HCT116 (cell line): ENCODE measurements at regions not wholly inside any gene's neighbourhood (a gene's known extent, or its start where the extent isn't known, plus 50 kb on each side); places are given as distances from the start of the nearest gene placed in this dataset.

Source experiments
- CEBPB ChIP-seq: IDR thresholded peaks from 2 replicates; pipeline ENCODE4 v1.6.1; 2012; ENCODE audit warnings: low read depth
- CTCF ChIP-seq, 3 experiments: fragments of 200-600 bp in 1 of 3; sonication (generic) in 1 of 3; IDR thresholded peaks in 2 of 3; conservative IDR thresholded peaks in 1 of 3; 2 replicates each; pipeline ENCODE4 v1.5.1; 2012 to 2017; ENCODE audit warnings: low read depth in 2 of 3, low read length in 2 of 3, antibody characterized with exemption in 1 of 3, borderline replicate concordance in 1 of 3, control low read depth in 1 of 3, mild to moderate bottlenecking in 1 of 3, mixed read lengths in 1 of 3, mixed run types in 1 of 3, moderate library complexity in 1 of 3; ENCODE audit not compliant: insufficient read depth in 1 of 3
- EZH2 ChIP-seq: fragments of 200-600 bp; sonication (generic); IDR thresholded peaks from 2 replicates; pipeline ENCODE4 v1.6.1; 2017; ENCODE audit warnings: antibody characterized with exemption, mixed run types
- MAX ChIP-seq: IDR thresholded peaks from 2 replicates; pipeline ENCODE4 v1.6.1; 2012
- POLR2A ChIP-seq: IDR thresholded peaks from 2 replicates; pipeline ENCODE4 v1.7.0; 2011; ENCODE audit warnings: borderline replicate concordance; ENCODE audit not compliant: insufficient read depth, insufficient read length; ENCODE audit errors: extremely low read depth
- POLR2AphosphoS5 ChIP-seq: IDR thresholded peaks from 2 replicates; pipeline ENCODE4 v1.6.1; 2011; ENCODE audit warnings: mild to moderate bottlenecking, low read depth, low read length, moderate library complexity
- SP1 ChIP-seq: IDR thresholded peaks from 2 replicates; pipeline ENCODE4 v1.6.1; 2012; ENCODE audit warnings: low read depth
- SRF ChIP-seq: IDR thresholded peaks from 2 replicates; pipeline ENCODE4 v1.6.1; 2012; ENCODE audit warnings: low read depth
- TCF7L2 ChIP-seq: IDR thresholded peaks from 2 replicates; pipeline ENCODE4 v1.7.0; 2011; ENCODE audit warnings: borderline replicate concordance, inconsistent platforms; ENCODE audit not compliant: insufficient read depth, insufficient read length; ENCODE audit errors: extremely low read depth
- YY1 ChIP-seq: IDR thresholded peaks from 2 replicates; pipeline ENCODE4 v1.6.1; 2011; ENCODE audit warnings: low read length, low read depth, moderate library complexity, mild to moderate bottlenecking; ENCODE audit not compliant: insufficient replicate concordance; ENCODE audit errors: extremely low read depth
- ZBTB33 ChIP-seq: IDR thresholded peaks from 2 replicates; pipeline ENCODE4 v1.6.1; 2011; ENCODE audit warnings: mild to moderate bottlenecking, low read length, moderate library complexity; ENCODE audit not compliant: insufficient replicate concordance; ENCODE audit errors: extremely low read depth
- ZNF274 ChIP-seq: fragments of 200-500 bp; sonication (Bioruptor generic); IDR thresholded peaks from 2 replicates; pipeline ENCODE4 v1.6.1; 2014; ENCODE audit warnings: mild to moderate bottlenecking, low read depth, low read length, inconsistent platforms
- TF ChIP-seq, protein P1 (sequence below): IDR thresholded peaks from 2 replicates; pipeline ENCODE4 v1.6.1; 2012

GRCh38 chr1:56286506-56286905 lies 292.9 kb downstream of the PLPP3 start:
- no peak for TF ChIP-seq CTCF (IDR thresholded peaks at IDR 0.05 in 2 of 3, conservative IDR thresholded peaks at IDR 0.05 in 1 of 3; ENCODE audit: borderline replicate concordance in 1 of 3, insufficient read depth in 1 of 3, low read depth in 2 of 3, low read length in 2 of 3)
- TF ChIP-seq EZH2, result no peak
- TF ChIP-seq ZNF274, result no peak
- TF ChIP-seq SRF, result no peak
- no peak for TF ChIP-seq POLR2A
- no peak for TF ChIP-seq POLR2AphosphoS5
- no peak for TF ChIP-seq TCF7L2
- TF ChIP-seq, protein P1, sequence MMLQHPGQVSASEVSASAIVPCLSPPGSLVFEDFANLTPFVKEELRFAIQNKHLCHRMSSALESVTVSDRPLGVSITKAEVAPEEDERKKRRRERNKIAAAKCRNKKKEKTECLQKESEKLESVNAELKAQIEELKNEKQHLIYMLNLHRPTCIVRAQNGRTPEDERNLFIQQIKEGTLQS, result no peak
- TF ChIP-seq ZBTB33, result no peak
- TF ChIP-seq YY1, result no peak
- TF ChIP-seq SP1, result no peak
- no peak for TF ChIP-seq CEBPB
- no peak for TF ChIP-seq MAX
